Mesendoderm (in vitro differentiated cells): ENCODE measurements at regions not wholly inside any gene's neighbourhood (a gene's known extent, or its start where the extent isn't known, plus 50 kb on each side); places are given as distances from the start of the nearest gene placed in this dataset.

Experiments used
- DNase-seq: peaks from one replicate; pipeline ENCODE4 v3.0.0; 2013
- H2AK5ac ChIP-seq: 2 replicates; pipeline ENCODE4 v1.6.1; 2013; ENCODE audit warnings: low read length, inconsistent platforms
- H2BK120ac ChIP-seq: 2 replicates; pipeline ENCODE4 v1.6.1; 2013; ENCODE audit warnings: low read depth, mild to moderate bottlenecking, low read length, moderate library complexity, mixed read lengths
- H2BK15ac ChIP-seq: replicated peaks from 2 replicates; pipeline ENCODE4 v1.6.1; 2013; ENCODE audit warnings: low read depth, mild to moderate bottlenecking, moderate library complexity
- H2BK5ac ChIP-seq: 2 replicates; pipeline ENCODE4 v1.6.1; 2013; ENCODE audit warnings: low read length, inconsistent platforms
- H3K18ac ChIP-seq: 2 replicates; pipeline ENCODE4 v1.6.1; 2013; ENCODE audit warnings: mild to moderate bottlenecking, low read length, mixed read lengths
- H3K23ac ChIP-seq: one replicate; pipeline ENCODE4 v1.6.1; 2013; ENCODE audit warnings: low read length
- H3K27ac ChIP-seq: 2 replicates; pipeline ENCODE4 v1.5.1; 2013; ENCODE audit warnings: low read depth, mild to moderate bottlenecking, inconsistent platforms, low read length, moderate library complexity
- H3K27me3 ChIP-seq: 2 replicates; pipeline ENCODE4 v1.6.1; 2013; ENCODE audit warnings: low read length, control low read depth, mild to moderate bottlenecking, inconsistent platforms; ENCODE audit not compliant: insufficient read depth, poor library complexity
- H3K36me3 ChIP-seq: 2 replicates; pipeline ENCODE4 v1.6.1; 2013; ENCODE audit warnings: low read length, inconsistent platforms; ENCODE audit not compliant: control insufficient read depth, insufficient read depth
- H3K4ac ChIP-seq: one replicate; pipeline ENCODE4 v1.6.1; 2013; ENCODE audit warnings: low read depth, mild to moderate bottlenecking, low read length, moderate library complexity
- H3K4me1 ChIP-seq: 2 replicates; pipeline ENCODE4 v1.6.1; 2013; ENCODE audit warnings: low read depth, low read length, inconsistent platforms; ENCODE audit not compliant: control insufficient read depth
- H3K4me2 ChIP-seq: 2 replicates; pipeline ENCODE4 v1.6.1; 2013; ENCODE audit warnings: low read length
- H3K4me3 ChIP-seq: 2 replicates; pipeline ENCODE4 v1.5.1; 2013; ENCODE audit warnings: mild to moderate bottlenecking, low read length
- H3K56ac ChIP-seq: one replicate; pipeline ENCODE4 v1.6.1; 2013; ENCODE audit warnings: low read length
- H3K79me1 ChIP-seq: 2 replicates; pipeline ENCODE4 v1.6.1; 2013; ENCODE audit warnings: low read length, inconsistent platforms
- H3K79me2 ChIP-seq: 2 replicates; pipeline ENCODE4 v1.6.1; 2013; ENCODE audit warnings: mild to moderate bottlenecking, low read length; ENCODE audit not compliant: control insufficient read depth, insufficient read depth
- H3K9ac ChIP-seq: 2 replicates; pipeline ENCODE4 v1.6.1; 2013; ENCODE audit warnings: low read length, inconsistent platforms
- H4K5ac ChIP-seq: one replicate; pipeline ENCODE4 v1.6.1; 2013; ENCODE audit warnings: low read length
- H4K8ac ChIP-seq: one replicate; pipeline ENCODE4 v1.6.1; 2013; ENCODE audit warnings: low read depth, mild to moderate bottlenecking, control low read depth, low read length, moderate library complexity
- WGBS: extraction: QIAGEN DNeasy Blood & Tissue Kit; methylation state at CpG from one replicate; pipeline ENCODE4 v1.1.7; 2013; ENCODE audit warnings: low lambda C conversion rate, missing lambda C conversion rate; ENCODE audit not compliant: insufficient coverage; ENCODE audit errors: extremely low coverage; 5-methylcytosine and 5-hydroxymethylcytosine counted together

DNA sequence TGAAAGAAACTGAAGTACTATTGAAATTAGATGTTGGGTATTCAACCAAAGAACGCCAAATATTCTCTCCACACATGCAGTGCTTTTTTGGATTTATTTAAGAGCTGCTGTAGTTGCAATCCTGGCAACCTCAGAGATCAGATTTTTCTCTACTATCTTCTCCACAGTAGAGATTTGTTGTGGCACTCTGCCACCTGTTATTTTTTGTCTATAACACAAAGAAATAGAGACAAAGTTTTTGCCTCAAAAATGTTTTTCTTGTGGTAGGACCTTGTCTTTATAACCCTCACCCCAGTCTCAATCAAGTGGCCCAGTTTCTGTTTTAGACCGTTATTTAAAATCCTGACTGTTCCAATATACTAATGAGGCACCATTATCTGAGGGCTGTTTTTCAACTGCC, 79.4 kb downstream of the SCG2 start:
- H4K5ac ChIP-seq, result no peak overlapping the region
- H4K8ac ChIP-seq, result no peak overlapping the region
- H3K4me3 ChIP-seq, result no peak overlapping the region
- no peaks in the 10 kb centered on the region for H3K79me1 ChIP-seq
- H3K79me2 ChIP-seq, result no peaks in the 10 kb centered on the region
- no peak overlapping the region for H3K27ac ChIP-seq
- no peak overlapping the region for H3K4ac ChIP-seq
- no peak overlapping the region for H2AK5ac ChIP-seq
- H3K18ac ChIP-seq, result no peak overlapping the region
- no CpG with 5 or more reads among the region's 2 CpGs for WGBS
- no peaks in the 10 kb centered on the region for H3K27me3 ChIP-seq
- DNase-seq, result no peak
- no peak overlapping the region for H3K4me2 ChIP-seq
- no peak overlapping the region for H3K9ac ChIP-seq
- H3K36me3 ChIP-seq, result no peaks in the 10 kb centered on the region
- no peak overlapping the region for H2BK5ac ChIP-seq
- no peak overlapping the region for H2BK15ac ChIP-seq
- H3K23ac ChIP-seq, result no peak overlapping the region
- H3K4me1 ChIP-seq, result no peaks in the 10 kb centered on the region
- H2BK120ac ChIP-seq, result no peak overlapping the region
- no peak overlapping the region for H3K56ac ChIP-seq

DNA sequence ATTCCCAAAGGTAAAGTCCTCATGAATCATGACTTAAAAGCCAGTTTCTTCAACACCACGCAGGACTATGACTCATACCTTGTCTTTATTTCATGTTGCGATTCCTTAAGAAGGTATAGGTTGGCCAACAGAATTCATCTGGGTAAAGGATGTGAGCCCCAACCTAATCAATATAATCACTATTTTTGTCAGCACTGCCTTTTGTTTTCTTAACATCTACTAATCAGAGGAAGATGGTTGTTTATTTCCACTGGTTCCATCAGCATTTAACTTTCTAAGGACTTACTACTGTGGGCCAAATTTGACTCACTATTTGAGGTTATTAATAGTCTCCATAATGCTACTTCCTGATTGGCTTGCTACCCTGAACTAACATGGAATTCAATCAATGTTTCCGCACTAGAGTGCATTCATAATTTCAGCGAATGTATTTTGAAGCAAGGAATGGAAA, 78.6 kb downstream of the SCG2 start:
- Histone ChIP-seq H3K9ac (no peak overlapping the region), H3K4me2 (no peak overlapping the region), H3K4me3 (no peak overlapping the region), H3K23ac (no peak overlapping the region), H2BK120ac (no peak overlapping the region), H2BK15ac (no peak overlapping the region), H2AK5ac (no peak overlapping the region), H4K5ac (no peak overlapping the region), H3K79me1 (no peaks in the 10 kb centered on the region), H4K8ac (no peak overlapping the region), H3K56ac (no peak overlapping the region), H3K79me2 (no peaks in the 10 kb centered on the region), H3K36me3 (no peaks in the 10 kb centered on the region), H3K4ac (no peak overlapping the region), H2BK5ac (no peak overlapping the region), H3K18ac (no peak overlapping the region), H3K27ac (no peak overlapping the region), H3K4me1 (no peaks in the 10 kb centered on the region), H3K27me3 (no peaks in the 10 kb centered on the region)
- DNase-seq, result no peak
- no CpG with 5 or more reads among the region's 4 CpGs for WGBS

GRCh38 chr2:223524066-223524465, 78.1 kb downstream of the SCG2 start:
- no peaks in the 10 kb centered on the region for H3K36me3 ChIP-seq
- no peak overlapping the region for H2AK5ac ChIP-seq
- H3K9ac ChIP-seq, result no peak overlapping the region
- no peak for DNase-seq
- no peak overlapping the region for H2BK5ac ChIP-seq
- WGBS, result no CpG with 5 or more reads among the region's 1 CpG
- H3K18ac ChIP-seq, result no peak overlapping the region
- H3K79me1 ChIP-seq, result no peaks in the 10 kb centered on the region
- H3K27ac ChIP-seq, result no peak overlapping the region
- H2BK120ac ChIP-seq, result no peak overlapping the region
- no peak overlapping the region for H2BK15ac ChIP-seq
- no peaks in the 10 kb centered on the region for H3K27me3 ChIP-seq
- H4K8ac ChIP-seq, result no peak overlapping the region
- H3K79me2 ChIP-seq, result no peaks in the 10 kb centered on the region
- no peak overlapping the region for H3K56ac ChIP-seq
- no peaks in the 10 kb centered on the region for H3K4me1 ChIP-seq
- no peak overlapping the region for H3K4ac ChIP-seq
- H3K4me2 ChIP-seq, result no peak overlapping the region
- H3K4me3 ChIP-seq, result no peak overlapping the region
- H4K5ac ChIP-seq, result no peak overlapping the region
- H3K23ac ChIP-seq, result no peak overlapping the region

GRCh38 chr2:223526106-223526505, 76.1 kb downstream of the SCG2 start:
- Histone ChIP-seq H2BK15ac (no peak overlapping the region), H3K27me3 (no peaks in the 10 kb centered on the region), H4K8ac (no peak overlapping the region), H4K5ac (no peak overlapping the region), H3K9ac (no peak overlapping the region), H3K4me3 (no peak overlapping the region), H3K4me1 (no peaks in the 10 kb centered on the region), H3K4me2 (no peak overlapping the region), H3K79me2 (no peaks in the 10 kb centered on the region), H3K36me3 (no peaks in the 10 kb centered on the region), H3K27ac (no peak overlapping the region), H3K18ac (no peak overlapping the region), H2BK120ac (no peak overlapping the region), H2BK5ac (no peak overlapping the region), H3K4ac (no peak overlapping the region), H3K23ac (no peak overlapping the region), H3K79me1 (no peaks in the 10 kb centered on the region), H2AK5ac (no peak overlapping the region), H3K56ac (no peak overlapping the region)
- DNase-seq, result no peak

DNA sequence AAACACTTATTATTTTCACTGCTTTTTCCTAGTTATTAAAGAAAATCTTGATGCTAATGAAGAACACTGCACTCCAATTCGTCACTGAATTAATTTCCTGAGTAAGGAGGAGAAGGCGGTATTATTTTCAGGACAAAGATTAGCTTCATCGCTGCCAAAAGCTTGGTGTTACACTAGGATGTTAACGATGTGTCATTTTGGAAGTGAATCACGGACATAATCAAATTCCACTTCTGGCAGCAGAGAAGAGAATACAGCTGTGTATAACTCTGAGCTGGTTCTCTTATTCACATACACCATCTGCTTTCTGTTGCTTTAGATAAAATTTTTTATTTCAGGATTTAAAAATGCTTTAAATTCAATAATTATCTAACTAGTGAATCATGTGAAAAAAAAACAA, 74.1 kb downstream of the SCG2 start:
- no peak overlapping the region for H4K8ac ChIP-seq
- DNase-seq, result no peak
- no peaks in the 10 kb centered on the region for H3K27me3 ChIP-seq
- H2BK5ac ChIP-seq, result no peak overlapping the region
- H3K36me3 ChIP-seq, result no peaks in the 10 kb centered on the region
- no peaks in the 10 kb centered on the region for H3K79me2 ChIP-seq
- no peak overlapping the region for H3K27ac ChIP-seq
- no peak overlapping the region for H3K56ac ChIP-seq
- no peak overlapping the region for H3K9ac ChIP-seq
- no peaks in the 10 kb centered on the region for H3K79me1 ChIP-seq
- H2BK15ac ChIP-seq, result no peak overlapping the region
- H4K5ac ChIP-seq, result no peak overlapping the region
- H2AK5ac ChIP-seq, result no peak overlapping the region
- H3K4me1 ChIP-seq, result no peaks in the 10 kb centered on the region
- H3K23ac ChIP-seq, result no peak overlapping the region
- no peak overlapping the region for H3K4ac ChIP-seq
- H3K18ac ChIP-seq, result no peak overlapping the region
- no peak overlapping the region for H3K4me2 ChIP-seq
- WGBS, result no CpG with 5 or more reads among the region's 5 CpGs
- H3K4me3 ChIP-seq, result no peak overlapping the region
- no peak overlapping the region for H2BK120ac ChIP-seq

DNA sequence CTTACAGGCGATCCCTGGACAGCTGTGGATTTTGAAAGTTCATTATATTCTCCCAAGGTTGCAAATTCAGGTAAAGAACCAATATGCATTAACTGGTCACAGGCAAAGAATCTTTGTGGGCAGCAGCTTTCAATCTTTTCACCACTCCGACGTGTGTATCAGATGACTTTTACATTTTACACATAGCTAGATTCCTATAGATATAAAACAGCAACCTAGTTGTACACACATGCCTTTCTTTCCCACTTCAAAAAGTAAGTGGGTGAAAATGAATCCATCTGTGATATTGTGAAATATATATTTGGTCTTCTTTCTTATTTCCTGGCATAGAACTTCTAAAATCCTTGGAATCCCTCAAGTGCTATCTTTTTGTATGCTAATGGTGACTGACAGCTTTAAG, 72.5 kb downstream of the SCG2 start:
- no peak overlapping the region for H2BK5ac ChIP-seq
- H3K27me3 ChIP-seq, result no peaks in the 10 kb centered on the region
- no peak overlapping the region for H2BK120ac ChIP-seq
- H4K8ac ChIP-seq, result no peak overlapping the region
- H3K79me1 ChIP-seq, result no peaks in the 10 kb centered on the region
- H3K4me2 ChIP-seq, result no peak overlapping the region
- no peak overlapping the region for H3K56ac ChIP-seq
- H3K23ac ChIP-seq, result no peak overlapping the region
- H3K4me1 ChIP-seq, result no peaks in the 10 kb centered on the region
- H4K5ac ChIP-seq, result no peak overlapping the region
- no peak overlapping the region for H3K27ac ChIP-seq
- H2BK15ac ChIP-seq, result no peak overlapping the region
- H3K18ac ChIP-seq, result no peak overlapping the region
- H3K4ac ChIP-seq, result no peak overlapping the region
- DNase-seq, result no peak
- no peak overlapping the region for H3K9ac ChIP-seq
- H3K79me2 ChIP-seq, result no peaks in the 10 kb centered on the region
- no peak overlapping the region for H3K4me3 ChIP-seq
- H2AK5ac ChIP-seq, result no peak overlapping the region
- no CpG with 5 or more reads among the region's 3 CpGs for WGBS
- no peaks in the 10 kb centered on the region for H3K36me3 ChIP-seq
